DND-41 (cell line): ENCODE measurements at regions not wholly inside any gene's neighbourhood (a gene's known extent, or its start where the extent isn't known, plus 50 kb on each side); places are given as distances from the start of the nearest gene placed in this dataset.

Experiments used
- ATAC-seq: fragments of 200-7000 bp; cut with Tn5 transposase; 3 replicates; pipeline ENCODE4 v1.9.1; 2021; ENCODE audit warnings: low read depth; ENCODE audit not compliant: insufficient read depth
- DNase-seq: peaks from one replicate; pipeline ENCODE4 v3.0.0-alpha.2; 2020
- H2AFZ ChIP-seq: 2 replicates; pipeline ENCODE4 v1.6.0; 2012; ENCODE audit warnings: low read depth, low read length
- H3K27ac ChIP-seq: 2 replicates; pipeline ENCODE4 v1.5.1; 2012; ENCODE audit warnings: low read length, inconsistent platforms
- H3K27me3 ChIP-seq: fragments of 200-600 bp; sonication (generic); 2 replicates; pipeline ENCODE4 v1.6.0; 2012; ENCODE audit warnings: low read length, mild to moderate bottlenecking, inconsistent platforms; ENCODE audit not compliant: insufficient read depth, poor library complexity
- H3K36me3 ChIP-seq: 2 replicates; pipeline ENCODE4 v1.5.1; 2012; ENCODE audit warnings: low read length, inconsistent platforms; ENCODE audit not compliant: insufficient read depth
- H3K4me1 ChIP-seq: 2 replicates; pipeline ENCODE4 v1.5.1; 2012; ENCODE audit warnings: mild to moderate bottlenecking, low read length; ENCODE audit not compliant: insufficient read depth
- H3K4me2 ChIP-seq: 2 replicates; pipeline ENCODE4 v1.6.0; 2012; ENCODE audit warnings: mild to moderate bottlenecking, moderate library complexity, low read length, inconsistent platforms; ENCODE audit not compliant: insufficient read depth
- H3K4me3 ChIP-seq, 2 experiments: fragments of 200-600 bp in 1 of 2; shearing (Covaris generic) in 1 of 2; 2 replicates each; pipeline ENCODE4 v1.5.1; 2012 to 2016; ENCODE audit warnings: inconsistent platforms in 2 of 2, low read length in 2 of 2, mild to moderate bottlenecking in 2 of 2, low read depth in 1 of 2, moderate library complexity in 1 of 2
- H3K79me2 ChIP-seq: 2 replicates; pipeline ENCODE4 v1.6.0; 2012; ENCODE audit warnings: low read length, inconsistent platforms; ENCODE audit not compliant: insufficient read depth
- H3K9ac ChIP-seq: 2 replicates; pipeline ENCODE4 v1.6.0; 2012; ENCODE audit warnings: low read depth, mild to moderate bottlenecking, inconsistent platforms, low read length, moderate library complexity
- H3K9me3 ChIP-seq: 2 replicates; pipeline ENCODE4 v1.5.1; 2012; ENCODE audit warnings: low read length, moderate library complexity, mild to moderate bottlenecking, inconsistent platforms; ENCODE audit not compliant: insufficient read depth, severe bottlenecking
- H4K20me1 ChIP-seq: 2 replicates; pipeline ENCODE4 v1.6.0; 2012; ENCODE audit warnings: low read length; ENCODE audit not compliant: insufficient read depth
- EZH2 ChIP-seq: IDR thresholded peaks from 3 replicates; pipeline ENCODE4 v1.6.1; 2012; ENCODE audit warnings: borderline replicate concordance, low read depth, mild to moderate bottlenecking, moderate library complexity, low read length, inconsistent platforms; ENCODE audit not compliant: severe bottlenecking
- TF ChIP-seq, protein P1 (sequence below): IDR thresholded peaks from 2 replicates; pipeline ENCODE4 v1.5.1; 2012; ENCODE audit warnings: borderline replicate concordance, low read length, moderate library complexity, mild to moderate bottlenecking; ENCODE audit not compliant: poor library complexity, severe bottlenecking; ENCODE audit errors: extremely low read depth

DNA sequence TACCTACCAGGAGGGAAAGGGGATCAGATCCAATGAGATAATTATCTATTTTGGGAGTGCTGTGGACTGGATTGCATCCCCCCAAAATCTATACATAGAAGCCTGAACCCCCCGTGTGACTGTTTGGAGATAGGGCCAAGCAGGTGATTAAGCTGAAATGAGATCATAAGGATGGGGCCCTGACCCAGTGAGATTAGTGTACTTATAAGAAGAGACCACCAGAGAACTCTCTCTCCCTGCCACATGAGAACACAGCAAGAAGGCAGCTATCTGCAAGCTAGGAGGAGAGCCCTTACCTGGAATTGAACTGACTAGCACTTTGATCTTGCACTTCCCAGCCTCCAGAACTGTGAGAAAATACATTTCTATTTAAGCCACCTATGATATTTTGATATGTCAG, 132.2 kb upstream of the NOX3 start:
- Histone ChIP-seq H3K79me2 (no peaks in the 10 kb centered on the region), H3K9ac (no peak overlapping the region), H3K4me2 (no peak overlapping the region), H2AFZ (no peak overlapping the region), H3K27ac (no peak overlapping the region), H3K9me3 (no peaks in the 10 kb centered on the region), H3K4me1 (no peaks in the 10 kb centered on the region), H4K20me1 (no peaks in the 10 kb centered on the region), H3K36me3 (no peaks in the 10 kb centered on the region), H3K27me3 (no peaks in the 10 kb centered on the region), H3K4me3 (no peak overlapping the region)
- no peak for DNase-seq
- ATAC-seq = no peak
- TF ChIP-seq, protein P1, sequence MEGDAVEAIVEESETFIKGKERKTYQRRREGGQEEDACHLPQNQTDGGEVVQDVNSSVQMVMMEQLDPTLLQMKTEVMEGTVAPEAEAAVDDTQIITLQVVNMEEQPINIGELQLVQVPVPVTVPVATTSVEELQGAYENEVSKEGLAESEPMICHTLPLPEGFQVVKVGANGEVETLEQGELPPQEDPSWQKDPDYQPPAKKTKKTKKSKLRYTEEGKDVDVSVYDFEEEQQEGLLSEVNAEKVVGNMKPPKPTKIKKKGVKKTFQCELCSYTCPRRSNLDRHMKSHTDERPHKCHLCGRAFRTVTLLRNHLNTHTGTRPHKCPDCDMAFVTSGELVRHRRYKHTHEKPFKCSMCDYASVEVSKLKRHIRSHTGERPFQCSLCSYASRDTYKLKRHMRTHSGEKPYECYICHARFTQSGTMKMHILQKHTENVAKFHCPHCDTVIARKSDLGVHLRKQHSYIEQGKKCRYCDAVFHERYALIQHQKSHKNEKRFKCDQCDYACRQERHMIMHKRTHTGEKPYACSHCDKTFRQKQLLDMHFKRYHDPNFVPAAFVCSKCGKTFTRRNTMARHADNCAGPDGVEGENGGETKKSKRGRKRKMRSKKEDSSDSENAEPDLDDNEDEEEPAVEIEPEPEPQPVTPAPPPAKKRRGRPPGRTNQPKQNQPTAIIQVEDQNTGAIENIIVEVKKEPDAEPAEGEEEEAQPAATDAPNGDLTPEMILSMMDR = no peak
- no peak for TF ChIP-seq EZH2

DNA sequence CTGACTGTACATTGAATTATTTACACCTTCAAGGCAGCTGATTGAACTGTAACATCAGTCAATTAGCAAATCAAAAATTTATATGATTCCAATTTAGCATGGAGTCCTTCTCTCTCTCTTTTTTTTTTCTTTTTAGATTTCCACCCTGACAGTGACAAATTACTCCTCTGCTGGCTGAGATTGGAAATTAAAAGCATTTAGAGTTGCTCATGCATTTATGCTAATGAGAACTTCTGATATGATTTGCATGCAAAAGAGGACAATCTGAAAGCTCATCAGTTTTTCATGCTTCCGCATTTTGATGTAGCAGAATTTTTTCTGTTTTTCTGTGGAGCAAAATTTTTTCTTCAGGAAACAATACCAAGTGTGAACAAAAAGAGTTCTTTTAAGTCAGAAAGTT, 130.5 kb upstream of the NOX3 start:
- TF ChIP-seq, protein P1 = no peak
- no peak for TF ChIP-seq EZH2
- H3K79me2 ChIP-seq = no peaks in the 10 kb centered on the region
- H3K4me2 ChIP-seq = no peak overlapping the region
- DNase-seq (no peak), ATAC-seq (no peak)
- no peaks in the 10 kb centered on the region for H4K20me1 ChIP-seq
- H3K4me1 ChIP-seq = no peaks in the 10 kb centered on the region
- H3K9ac ChIP-seq = no peak overlapping the region
- no peaks in the 10 kb centered on the region for H3K36me3 ChIP-seq
- no peak overlapping the region for H2AFZ ChIP-seq
- H3K27ac ChIP-seq = no peak overlapping the region
- H3K9me3 ChIP-seq = no peaks in the 10 kb centered on the region
- no peak overlapping the region for H3K4me3 ChIP-seq
- no peaks in the 10 kb centered on the region for H3K27me3 ChIP-seq

DNA sequence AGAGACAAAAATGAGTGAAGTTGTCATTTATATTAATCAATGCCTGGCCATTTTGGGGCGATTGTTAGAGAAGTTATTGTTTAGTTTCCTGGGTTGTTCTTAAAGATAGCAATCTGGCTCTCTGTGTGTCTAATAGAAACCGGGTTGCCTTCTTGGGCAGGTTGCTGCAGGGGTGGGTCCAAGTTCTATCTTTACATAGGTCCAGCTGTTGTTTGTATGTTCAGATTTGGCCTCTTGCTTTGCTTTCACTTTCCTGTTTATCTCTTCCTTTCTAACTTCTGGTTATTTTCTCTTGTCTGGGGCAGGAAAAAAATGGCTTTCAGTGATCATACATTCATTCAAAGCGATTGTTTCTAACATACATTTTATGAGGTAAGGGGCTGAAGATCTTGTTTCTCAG, 128.4 kb upstream of the NOX3 start:
- DNase-seq = no peak
- H2AFZ ChIP-seq = no peak overlapping the region

More for the DNA sequence above, 128.4 kb upstream of the NOX3 start:
- H4K20me1 ChIP-seq = no peaks in the 10 kb centered on the region
- H3K9me3 ChIP-seq = no peaks in the 10 kb centered on the region
- no peak for TF ChIP-seq EZH2
- TF ChIP-seq, protein P1 = no peak
- no peaks in the 10 kb centered on the region for H3K36me3 ChIP-seq
- no peaks in the 10 kb centered on the region for H3K79me2 ChIP-seq
- no peak overlapping the region for H3K9ac ChIP-seq
- no peak overlapping the region for H3K4me2 ChIP-seq
- no peak overlapping the region for H3K27ac ChIP-seq
- no peak for ATAC-seq
- no peaks in the 10 kb centered on the region for H3K4me1 ChIP-seq
- H3K27me3 ChIP-seq = no peaks in the 10 kb centered on the region
- H3K4me3 ChIP-seq = no peak overlapping the region
